K562 (cell line): ENCODE measurements at regions not wholly inside any gene's neighbourhood (a gene's known extent, or its start where the extent isn't known, plus 50 kb on each side); places are given as distances from the start of the nearest gene placed in this dataset.

Experiments used
- ATAC-seq: fragments of 200-7000 bp; cut with Tn5 transposase; 3 replicates; pipeline ENCODE4 v1.9.1; 2020; ENCODE audit warnings: moderate library complexity
- BruUV-seq: library from RNA; stranded (reverse); fragments of 400-500 nt; replicated peaks from 2 replicates; lab custom pipeline; 2021; lab: Mats Ljungman, UMichigan
- CTCF ChIA-PET: fragments of 300-600 bp; formaldehyde crosslinking; extraction: SDS; loops from one replicate; lab custom pipeline; 2021; ENCODE audit warnings: low intra/inter-chr PET ratio; lab: Yijun Ruan, JAX
- POLR2A ChIA-PET: fragments of 300-600, 350-650 bp; sonication (Branson Sonifier 250); formaldehyde crosslinking; extraction: SDS; loops from one replicate; lab custom pipeline; 2021; ENCODE audit warnings: antibody characterized with exemption, inconsistent platforms; lab: Yijun Ruan, JAX
- DNase-seq, 4 experiments: peaks; one replicate each; pipeline versions ENCODE4 v3.0.0 to v3.0.0-alpha.2; 2011 to 2018; ENCODE audit warnings: low spot score in 3 of 4, mixed read lengths in 3 of 4; ENCODE audit errors: extremely low read depth in 1 of 4
- FAIRE-seq: peaks from 2 replicates; lab custom pipeline; 2011; peaks lifted over from hg19 to GRCh38; lab: Jason Lieb, UNC
- H2AFZ ChIP-seq: 2 replicates; pipeline ENCODE4 v1.6.0; 2011; ENCODE audit warnings: low read depth, low read length, control low read depth, inconsistent platforms
- H3K27ac ChIP-seq: fragments of 200-600 bp; 3 replicates; pipeline ENCODE4 v1.8.0; 2011; ENCODE audit warnings: low read depth, mild to moderate bottlenecking, control low read depth, inconsistent platforms, low read length, moderate library complexity, mixed read lengths; ENCODE audit errors: extremely low read depth
- H3K27me3 ChIP-seq, 2 experiments: fragments of 300-600 bp in 1 of 2; 2 replicates in 1 of 2; 3 replicates in 1 of 2; pipeline versions ENCODE4 v1.6.0 to v1.8.0; 2011; ENCODE audit warnings: inconsistent platforms in 2 of 2, low read length in 2 of 2, mild to moderate bottlenecking in 1 of 2, mixed read lengths in 1 of 2, moderate library complexity in 1 of 2; ENCODE audit not compliant: control insufficient read depth in 2 of 2, insufficient read depth in 2 of 2
- H3K36me3 ChIP-seq: fragments of 300-600 bp; 3 replicates; pipeline ENCODE4 v1.8.0; 2011; ENCODE audit warnings: mild to moderate bottlenecking, low read length, inconsistent platforms; ENCODE audit not compliant: control insufficient read depth, insufficient read depth
- H3K4me1 ChIP-seq, 2 experiments: fragments of 200-600 bp in 1 of 2; replicated peaks in 1 of 2; 2 replicates in 1 of 2; 3 replicates in 1 of 2; pipeline versions ENCODE4 v1.5.1 to v1.8.0; 2011; ENCODE audit warnings: inconsistent platforms in 2 of 2, low read length in 2 of 2, mild to moderate bottlenecking in 1 of 2, mixed read lengths in 1 of 2, moderate library complexity in 1 of 2; ENCODE audit not compliant: control insufficient read depth in 2 of 2, insufficient read depth in 2 of 2
- H3K4me2 ChIP-seq: 2 replicates; pipeline ENCODE4 v1.6.1; 2011; ENCODE audit warnings: low read length, control low read depth, inconsistent platforms, mixed read lengths; ENCODE audit not compliant: insufficient read depth
- H3K4me3 ChIP-seq: fragments of 200-600 bp; sonication (generic), shearing (Covaris generic); 2 replicates; pipeline ENCODE4 v1.5.1; 2016; ENCODE audit warnings: control low read depth, inconsistent platforms
- H3K79me2 ChIP-seq: fragments of 200-600 bp; 3 replicates; pipeline ENCODE4 v1.8.0; 2011; ENCODE audit warnings: low read length, inconsistent platforms; ENCODE audit not compliant: control insufficient read depth, insufficient read depth
- H3K9ac ChIP-seq, 2 experiments: 2 replicates each; pipeline versions ENCODE4 v1.6.0 to v1.6.1; 2011; ENCODE audit warnings: low read depth in 2 of 2, low read length in 2 of 2, control low read depth in 1 of 2, inconsistent platforms in 1 of 2, mild to moderate bottlenecking in 1 of 2, mixed read lengths in 1 of 2; ENCODE audit not compliant: insufficient read depth in 1 of 2
- H3K9me1 ChIP-seq: one replicate; pipeline ENCODE4 v1.6.0; 2011; ENCODE audit warnings: inconsistent platforms, mild to moderate bottlenecking, low read length, moderate library complexity; ENCODE audit not compliant: control insufficient read depth, insufficient read depth
- H3K9me3 ChIP-seq: replicated peaks from 2 replicates; pipeline ENCODE4 v1.5.1; 2011; ENCODE audit warnings: low read depth, low read length, inconsistent platforms; ENCODE audit not compliant: control insufficient read depth, insufficient read depth
- H4K20me1 ChIP-seq: replicated peaks from 2 replicates; pipeline ENCODE4 v1.6.1; 2011; ENCODE audit warnings: low read length, inconsistent platforms, mixed read lengths; ENCODE audit not compliant: control insufficient read depth, insufficient read depth
- HIVEP1 ChIP-seq: fragments of 250-450 bp; sonication (Bioruptor Pico); IDR thresholded peaks from 2 replicates; pipeline ENCODE4 v1.4.0; 2020; ENCODE audit warnings: mild to moderate bottlenecking
- HLTF ChIP-seq: fragments of 450-650 bp; IDR thresholded peaks from 2 replicates; pipeline ENCODE4 v1.6.1; 2016
- MTA1 ChIP-seq: fragments of 450-650 bp; IDR thresholded peaks from 2 replicates; pipeline ENCODE4 v1.6.1; 2017; ENCODE audit warnings: borderline replicate concordance
- RBFOX2 ChIP-seq: fragments of 200-400 bp; formaldehyde crosslinking; IDR thresholded peaks from 2 replicates; pipeline ENCODE4 v1.6.1; 2017; ENCODE audit warnings: low read depth, mild to moderate bottlenecking, low read length, moderate library complexity
- RBM34 ChIP-seq: fragments of 200-400 bp; formaldehyde crosslinking; IDR thresholded peaks from 2 replicates; pipeline ENCODE4 v1.6.1; 2018; ENCODE audit warnings: low read length, borderline replicate concordance; ENCODE audit not compliant: insufficient read depth
- SREBF2 ChIP-seq: sonication (generic); formaldehyde crosslinking; IDR thresholded peaks from 2 replicates; pipeline ENCODE4 v1.4.0; 2020; ENCODE audit warnings: mild to moderate bottlenecking, missing genetic modification reagents
- ZFPM2 ChIP-seq: fragments of 250-450 bp; sonication (Bioruptor Pico); IDR thresholded peaks from 2 replicates; pipeline ENCODE4 v1.5.1; 2022; ENCODE audit warnings: mild to moderate bottlenecking
- ZNF133 ChIP-seq: fragments of 250-450 bp; sonication (Bioruptor Pico); IDR thresholded peaks from 2 replicates; pipeline ENCODE4 v1.4.0; 2020; ENCODE audit warnings: mild to moderate bottlenecking
- ZNF282 ChIP-seq: sonication (generic); formaldehyde crosslinking; IDR thresholded peaks from 2 replicates; pipeline ENCODE4 v1.8.1; 2023; ENCODE audit warnings: missing genetic modification reagents
- WGBS: fragments of 100-300 bp; shearing (Covaris generic); methylation state at CpG from one replicate; pipeline ENCODE4 v1.1.6; 2016; ENCODE audit warnings: low coverage, mixed read lengths; ENCODE audit not compliant: insufficient coverage; ENCODE audit errors: missing lambda C conversion rate; 5-methylcytosine and 5-hydroxymethylcytosine counted together
- in situ Hi-C: fragments of 300-500 bp; cut with MboI; formaldehyde crosslinking; loops from 4 replicates; pipeline ENCODE4 v1.15.0; 2018; ENCODE audit warnings: inconsistent platforms, mixed read lengths
- intact Hi-C: fragments of 100-400 bp; cut with micrococcal nuclease; formaldehyde crosslinking; loops from 2 replicates; pipeline ENCODE4 v1.14.2; 2022
- TF ChIP-seq, protein P1 (sequence below), 2 experiments: IDR thresholded peaks in 1 of 2; conservative IDR thresholded peaks in 1 of 2; 2 replicates each; pipeline ENCODE4 v1.6.1; 2016; ENCODE audit warnings: low read depth in 2 of 2, mild to moderate bottlenecking in 1 of 2, missing compliant biosample characterization in 1 of 2, missing genetic modification characterization in 1 of 2, moderate library complexity in 1 of 2
- TF ChIP-seq, protein P2 (sequence below): sonication (generic); formaldehyde crosslinking; IDR thresholded peaks from 2 replicates; pipeline ENCODE4 v1.8.0; 2022; ENCODE audit warnings: mild to moderate bottlenecking, missing genetic modification reagents
- TF ChIP-seq, protein P3 (sequence below), 2 experiments: IDR thresholded peaks; 2 replicates each; pipeline ENCODE4 v1.6.1; 2011; ENCODE audit warnings: borderline replicate concordance in 1 of 2, control low read depth in 1 of 2, low read depth in 1 of 2, low read length in 1 of 2, mild to moderate bottlenecking in 1 of 2, mixed read lengths in 1 of 2, moderate library complexity in 1 of 2; ENCODE audit not compliant: insufficient read depth in 1 of 2, insufficient read length in 1 of 2, poor library complexity in 1 of 2, severe bottlenecking in 1 of 2; ENCODE audit errors: extremely low read depth in 1 of 2

DNA sequence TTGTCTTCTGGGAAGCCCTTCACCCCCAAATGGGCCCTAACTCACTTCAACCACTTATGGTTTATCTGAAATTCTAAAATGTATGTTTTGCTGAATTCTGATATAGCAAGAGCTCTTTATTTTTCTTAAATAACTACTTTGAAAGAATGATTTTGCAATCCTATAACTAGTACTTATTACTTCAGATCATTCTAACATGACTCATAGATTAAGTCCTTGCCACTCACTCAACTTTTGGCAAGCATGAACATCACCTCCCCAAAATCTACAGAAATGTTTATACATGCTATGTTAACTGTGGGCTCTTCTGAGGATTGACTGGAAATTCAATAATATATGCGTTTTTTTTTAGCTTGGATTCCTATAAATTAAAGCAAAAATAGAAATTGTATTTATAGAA lies 367.4 kb upstream of the FAT3 start (continued):
- TF ChIP-seq, protein P1, sequence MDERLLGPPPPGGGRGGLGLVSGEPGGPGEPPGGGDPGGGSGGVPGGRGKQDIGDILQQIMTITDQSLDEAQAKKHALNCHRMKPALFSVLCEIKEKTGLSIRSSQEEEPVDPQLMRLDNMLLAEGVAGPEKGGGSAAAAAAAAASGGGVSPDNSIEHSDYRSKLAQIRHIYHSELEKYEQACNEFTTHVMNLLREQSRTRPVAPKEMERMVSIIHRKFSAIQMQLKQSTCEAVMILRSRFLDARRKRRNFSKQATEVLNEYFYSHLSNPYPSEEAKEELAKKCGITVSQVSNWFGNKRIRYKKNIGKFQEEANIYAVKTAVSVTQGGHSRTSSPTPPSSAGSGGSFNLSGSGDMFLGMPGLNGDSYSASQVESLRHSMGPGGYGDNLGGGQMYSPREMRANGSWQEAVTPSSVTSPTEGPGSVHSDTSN (CRISPR knock-in tag; IDR thresholded peaks at IDR 0.05; ENCODE audit: low read depth): no peak
- TF ChIP-seq, protein P1 (tag; conservative IDR thresholded peaks at IDR 0.05; ENCODE audit: low read depth): no peak
- TF ChIP-seq, protein P2, sequence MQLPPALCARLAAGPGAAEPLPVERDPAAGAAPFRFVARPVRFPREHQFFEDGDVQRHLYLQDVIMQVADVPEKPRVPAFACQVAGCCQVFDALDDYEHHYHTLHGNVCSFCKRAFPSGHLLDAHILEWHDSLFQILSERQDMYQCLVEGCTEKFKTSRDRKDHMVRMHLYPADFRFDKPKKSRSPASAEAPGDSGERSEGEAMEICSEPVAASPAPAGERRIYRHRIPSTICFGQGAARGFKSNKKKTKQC (CRISPR knock-in tag): no peak

DNA sequence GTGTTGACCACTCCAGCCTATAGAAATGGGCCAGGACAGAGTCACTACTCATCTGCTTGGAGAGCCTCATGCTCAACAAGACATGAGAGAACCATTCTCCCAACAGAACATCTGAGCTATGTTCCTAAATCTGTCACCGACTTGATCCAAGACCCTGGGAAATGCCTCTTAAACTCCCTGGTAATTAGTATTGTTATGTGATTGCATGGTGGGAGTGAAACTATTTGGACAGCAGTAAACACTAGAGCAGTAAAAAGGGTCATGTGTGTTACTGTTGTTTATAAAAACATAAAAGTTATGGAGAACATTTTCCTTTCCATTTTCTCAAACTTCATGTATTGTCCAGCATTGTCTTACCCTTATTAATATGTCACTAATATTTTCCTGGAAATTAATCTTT lies 369.8 kb upstream of the FAT3 start:
- 0% methylated on average over 1 of the region's 1 CpG for WGBS
- Histone ChIP-seq H4K20me1 (no peaks in the 10 kb centered on the region), H3K79me2 (no peaks in the 10 kb centered on the region), H3K9me3 (no peaks in the 10 kb centered on the region), H3K4me2 (no peak overlapping the region), H3K27ac (no peak overlapping the region), H3K36me3 (no peaks in the 10 kb centered on the region), H3K27me3 (no peaks in the 10 kb centered on the region), H3K9me1 (no peaks in the 10 kb centered on the region), H3K9ac (no peak overlapping the region), H3K4me3 (no peak overlapping the region), H2AFZ (no peak overlapping the region), H3K4me1 (peaks cover 0 to 2% of the 10 kb centered on the region in 2 experiments; a peak in 1 of 5 replicates)
- FAIRE-seq (no peak), DNase-seq (no peak), ATAC-seq (no peak)
- POLR2A ChIA-PET: no interaction called here
- CTCF ChIA-PET: no interaction called here
- no TSS peak for BruUV-seq
- in situ Hi-C loops: no loop called here
- TF ChIP-seq HLTF (no peak), RBM34 (no peak), ZNF282 (no peak), ZNF133 (CRISPR knock-in tag) (no peak), ZFPM2 (CRISPR knock-in tag) (no peak), RBFOX2 (no peak), MTA1 (no peak), SREBF2 (CRISPR knock-in tag) (no peak), HIVEP1 (CRISPR knock-in tag) (no peak)
- TF ChIP-seq, protein P3, sequence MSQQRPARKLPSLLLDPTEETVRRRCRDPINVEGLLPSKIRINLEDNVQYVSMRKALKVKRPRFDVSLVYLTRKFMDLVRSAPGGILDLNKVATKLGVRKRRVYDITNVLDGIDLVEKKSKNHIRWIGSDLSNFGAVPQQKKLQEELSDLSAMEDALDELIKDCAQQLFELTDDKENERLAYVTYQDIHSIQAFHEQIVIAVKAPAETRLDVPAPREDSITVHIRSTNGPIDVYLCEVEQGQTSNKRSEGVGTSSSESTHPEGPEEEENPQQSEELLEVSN (IDR thresholded peaks at IDR 0.05; ENCODE audit: borderline replicate concordance in 1 of 2, extremely low read depth in 1 of 2, insufficient read depth in 1 of 2, insufficient read length in 1 of 2, low read depth in 1 of 2, low read length in 1 of 2, poor library complexity in 1 of 2, severe bottlenecking in 1 of 2): no peak
- intact Hi-C loops: no loop called here
